CD4-positive, alpha-beta T cell treated with Interleukin-17A for 1 hour (primary cell): ENCODE measurements at regions not wholly inside any gene's neighbourhood (a gene's known extent, or its start where the extent isn't known, plus 50 kb on each side); places are given as distances from the start of the nearest gene placed in this dataset.

ENCODE experiments used
- DNase-seq: peaks from one replicate; pipeline ENCODE4 v3.0.0-alpha.2; 2020

- no peak for DNase-seq
Measured at GRCh38 chr15:96264801-96265515, 65.5 kb upstream of the NR2F2 start.

DNA sequence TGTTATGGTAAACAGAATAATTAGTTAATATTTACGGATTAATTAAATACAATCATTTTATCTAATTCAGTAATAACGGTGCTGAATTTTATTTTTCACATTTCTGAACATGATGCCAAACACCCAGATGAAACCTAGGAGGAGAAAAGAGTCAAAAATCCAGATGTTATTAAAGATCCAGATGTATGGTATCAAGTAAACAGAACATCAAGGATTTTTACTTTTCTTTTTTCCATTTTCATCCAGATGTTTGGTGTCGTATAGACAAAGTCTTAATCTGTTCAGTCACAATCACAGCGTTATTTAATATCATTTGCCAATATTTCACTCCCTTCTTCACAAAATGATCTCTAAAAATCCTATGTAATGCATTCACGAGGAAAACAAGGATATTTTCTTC is 64.0 kb upstream of the NR2F2 start:
- no peak for DNase-seq

- DNase-seq, result no peak
Measured at GRCh38 chr15:96267463-96267862, 63.0 kb upstream of the NR2F2 start.

- no peak for DNase-seq
Measured at GRCh38 chr15:96268442-96269204, 61.9 kb upstream of the NR2F2 start.

- DNase-seq, result no peak
Measured at GRCh38 chr15:96270581-96271172, 59.8 kb upstream of the NR2F2 start.

GRCh38 chr15:96272427-96272826 is 58.1 kb upstream of the NR2F2 start:
- no peak for DNase-seq

- no peak for DNase-seq
Measured at GRCh38 chr15:96273317-96274086, 57.0 kb upstream of the NR2F2 start.

- DNase-seq, result no peak
Measured at GRCh38 chr15:96274087-96274440, 56.4 kb upstream of the NR2F2 start.

DNA sequence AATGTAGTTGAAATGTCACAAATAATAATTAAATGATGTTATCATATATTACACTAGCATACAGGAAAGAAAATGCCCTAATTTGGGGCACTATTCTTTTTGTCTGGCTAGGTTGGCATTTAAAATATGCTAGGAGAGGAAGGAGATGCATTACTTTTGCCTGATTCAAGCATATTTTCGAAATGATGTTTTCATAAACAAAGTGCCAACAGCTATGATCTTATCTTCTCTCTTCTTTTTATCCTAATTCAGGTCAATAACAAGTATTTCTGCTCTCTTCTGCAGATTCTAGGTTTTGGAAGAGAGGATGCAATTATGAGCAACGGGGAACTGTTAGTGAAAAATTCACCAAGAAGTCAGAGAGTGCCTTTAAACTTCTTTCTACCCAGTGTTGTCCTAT is 55.8 kb upstream of the NR2F2 start:
- no peak for DNase-seq

- no peak for DNase-seq
Measured at GRCh38 chr15:96276438-96277210, 53.9 kb upstream of the NR2F2 start.
